Astrocyte of the hippocampus (primary cell): ENCODE measurements at regions not wholly inside any gene's neighbourhood (a gene's known extent, or its start where the extent isn't known, plus 50 kb on each side); places are given as distances from the start of the nearest gene placed in this dataset.

Source experiments
- DNase-seq: peaks from one replicate; pipeline ENCODE4 v3.0.0; 2011; ENCODE audit warnings: low read depth, low spot score

DNA sequence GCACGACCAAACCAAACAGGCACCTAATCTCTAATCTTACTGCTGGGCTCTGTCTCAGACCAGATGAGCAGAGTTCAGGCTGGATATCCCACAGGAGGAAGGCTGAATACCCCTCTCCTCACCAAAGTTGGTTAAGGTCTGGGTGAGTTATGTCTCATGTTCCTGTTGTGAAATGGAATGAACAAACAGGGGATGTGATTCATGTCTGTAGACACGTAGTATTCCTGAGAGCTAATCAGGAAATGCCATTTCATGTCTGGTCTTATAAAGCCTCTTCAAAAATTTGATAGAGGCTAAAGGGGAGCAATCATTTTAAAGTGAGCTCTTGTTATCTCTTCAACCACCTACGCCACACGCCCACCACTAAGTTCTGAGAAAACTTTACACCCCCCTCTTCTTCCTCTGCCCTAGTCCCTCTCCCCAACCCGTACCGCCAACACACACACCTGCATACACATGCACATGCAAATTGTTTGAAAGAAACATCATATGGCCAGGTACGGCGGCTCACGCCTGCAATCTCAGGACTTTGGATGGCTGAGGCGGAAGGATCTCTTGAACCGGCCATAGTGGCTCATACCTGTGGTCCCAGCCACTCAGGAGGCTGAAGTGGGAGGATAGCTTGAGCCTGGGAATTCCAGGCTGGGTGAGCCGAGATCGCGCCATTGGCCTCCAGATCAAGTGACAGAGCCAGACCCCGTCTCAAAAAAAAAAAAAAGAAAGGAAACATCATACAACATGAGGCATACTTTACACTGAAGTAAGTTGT lies 69.8 kb upstream of the RAI14 start:
- DNase-seq = peak; percentile 63

DNA sequence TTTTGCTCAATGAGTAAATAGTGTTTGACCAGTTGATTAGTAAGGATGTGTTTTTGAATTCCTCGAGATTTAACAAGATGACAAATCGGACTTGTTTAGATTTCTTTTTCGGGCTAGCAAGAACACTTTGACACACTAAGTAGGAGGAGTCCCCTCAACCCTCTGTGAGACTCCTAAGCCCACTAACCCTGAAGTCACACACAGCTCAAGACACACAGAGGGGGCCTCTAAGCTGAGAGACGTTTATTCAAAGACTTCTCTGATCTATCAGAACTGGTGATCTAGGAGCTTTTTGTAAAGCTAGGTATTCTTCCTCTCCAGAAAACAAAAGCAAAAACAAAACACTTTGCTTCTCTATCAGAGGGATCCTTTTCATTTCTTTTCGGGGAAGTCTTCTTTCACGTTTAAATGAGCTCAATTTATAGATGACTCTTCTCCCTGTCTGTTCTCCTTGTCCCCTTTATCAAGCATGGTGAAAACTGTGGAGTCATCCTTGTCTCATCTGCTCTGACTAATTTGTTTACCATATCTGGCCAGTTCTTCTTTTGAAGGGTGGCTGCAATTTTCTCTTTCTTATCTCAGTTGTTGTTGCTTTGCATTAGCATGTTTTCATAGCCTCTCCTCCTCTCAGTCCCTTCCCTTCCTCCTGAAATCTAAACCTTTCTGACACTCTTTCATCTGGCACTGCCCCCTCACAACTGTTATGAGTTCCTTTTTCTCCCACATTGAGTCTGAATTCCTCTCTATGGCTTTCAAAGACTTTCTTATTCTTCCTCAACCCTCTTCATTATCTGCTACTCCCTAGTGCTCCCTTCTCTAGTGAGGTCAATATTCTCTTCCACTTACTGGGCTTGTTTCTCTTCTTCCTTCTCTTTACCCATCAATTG lies 68.5 kb upstream of the RAI14 start:
- DNase-seq = peak; percentile 29

DNA sequence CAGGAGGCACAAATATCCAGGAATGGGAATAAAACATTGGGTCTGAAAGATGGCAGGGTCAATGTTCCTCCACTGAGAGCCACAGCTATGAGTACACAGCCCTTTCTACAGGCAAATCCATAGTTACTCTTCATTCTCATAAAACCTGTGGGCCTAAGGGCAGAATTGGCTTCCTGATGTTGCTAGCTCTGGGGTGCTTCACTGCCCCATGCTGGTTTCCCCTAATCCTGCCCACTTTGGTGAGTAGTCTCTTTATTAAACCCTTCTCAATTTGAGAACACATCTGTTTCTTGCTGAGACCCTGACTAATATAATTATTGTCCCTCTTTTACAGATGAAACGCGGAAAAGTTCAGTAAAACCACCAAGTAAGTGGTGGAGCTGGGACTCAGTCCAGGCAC lies 66.3 kb upstream of the RAI14 start:
- no peak for DNase-seq

DNA sequence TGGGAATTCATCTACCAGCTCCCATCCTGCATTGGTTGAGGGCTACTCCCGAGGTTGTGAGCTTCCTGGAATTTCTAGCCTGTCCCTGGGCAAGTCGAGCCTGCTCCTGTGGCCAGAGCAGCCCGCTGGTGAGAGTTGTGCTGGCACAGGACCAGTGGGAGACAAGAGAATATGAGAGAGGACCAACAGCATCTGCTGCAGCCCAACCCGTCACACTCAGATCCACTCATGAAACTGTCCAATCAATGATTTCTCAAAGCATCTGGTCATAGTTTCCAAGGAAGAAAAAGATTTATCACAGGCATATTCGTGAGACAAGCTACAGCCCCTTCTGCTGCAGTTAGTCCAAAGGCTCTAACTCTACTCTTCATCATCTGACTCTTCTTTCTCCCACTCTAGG lies 64.4 kb upstream of the RAI14 start:
- DNase-seq = no peak

DNA sequence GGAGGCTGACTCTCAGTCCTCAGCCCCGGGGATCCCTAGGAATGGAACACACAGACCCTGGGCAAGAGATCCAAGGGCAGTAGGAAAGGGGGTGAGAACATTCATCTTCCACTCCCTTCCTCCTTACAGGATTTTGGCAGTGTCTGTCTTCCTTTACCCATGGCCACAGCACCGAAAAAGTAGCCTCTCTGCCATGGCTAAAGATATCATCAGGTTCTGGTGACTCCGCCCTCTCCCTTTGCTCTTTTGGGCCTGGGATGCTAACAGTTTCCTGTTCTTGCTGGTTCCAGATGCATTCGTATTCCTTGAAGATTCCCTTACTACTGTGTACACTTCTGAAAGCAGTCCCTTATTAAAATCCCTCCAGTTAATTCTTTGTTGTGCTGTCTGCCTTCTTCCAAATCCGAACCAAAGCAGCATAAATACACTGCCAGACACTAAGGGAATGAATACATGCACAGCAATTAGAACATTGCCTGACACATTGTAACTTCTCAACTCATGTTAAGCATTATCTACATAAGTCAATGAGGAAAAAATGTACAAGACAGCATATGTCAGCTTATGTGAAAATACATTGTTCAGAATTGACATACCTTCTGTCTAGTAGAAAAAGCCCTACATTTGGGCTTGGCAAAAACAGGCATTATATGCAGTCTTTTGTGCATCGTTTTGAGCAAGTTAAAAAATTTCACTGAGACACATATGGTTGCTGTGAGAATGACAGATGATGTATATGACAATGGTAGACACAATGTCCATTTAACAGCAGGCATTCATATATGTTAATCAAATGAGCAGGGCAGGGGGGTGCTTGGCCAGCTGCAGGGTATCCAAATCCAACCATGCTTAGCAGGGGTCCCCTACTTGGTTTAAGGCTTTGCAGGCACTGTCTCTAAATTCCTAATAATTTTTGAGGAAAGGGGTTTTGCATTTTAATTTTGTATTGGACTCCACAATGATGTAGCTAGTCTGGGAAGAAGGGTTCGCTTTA lies 58.8 kb upstream of the RAI14 start:
- DNase-seq = peak; percentile 24

DNA sequence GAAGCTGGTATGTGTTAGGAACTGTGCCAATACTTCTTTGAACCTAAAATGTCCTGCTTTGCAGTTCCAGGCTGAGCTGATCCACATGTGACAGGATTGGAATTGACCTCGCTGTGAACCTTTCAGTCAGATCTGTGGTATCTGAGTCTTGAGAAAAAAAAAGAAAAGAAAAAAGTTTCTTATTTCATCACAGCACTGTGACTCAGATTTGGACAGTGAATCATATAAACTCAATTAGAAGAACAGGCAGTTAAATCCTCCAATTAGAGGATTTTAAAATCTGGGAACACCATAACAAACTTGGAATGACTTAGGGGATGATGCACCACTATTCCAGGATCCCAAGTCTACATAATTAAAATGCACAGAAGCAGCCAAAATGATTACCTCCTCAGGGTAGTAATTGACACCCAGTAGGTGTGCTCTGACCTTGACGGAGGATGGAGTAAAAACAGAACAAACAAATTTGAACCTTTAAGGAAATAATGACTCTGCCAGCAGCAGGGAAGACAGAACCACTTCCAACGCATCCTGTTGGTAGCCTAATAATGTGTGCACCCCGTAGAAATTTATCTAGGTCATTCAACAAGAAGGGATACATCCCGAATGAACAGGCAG lies 57.8 kb upstream of the RAI14 start:
- peak; percentile 92 for DNase-seq

- no peak for DNase-seq
Observed at GRCh38 chr5:34599471-34600117, 56.5 kb upstream of the RAI14 start.

DNA sequence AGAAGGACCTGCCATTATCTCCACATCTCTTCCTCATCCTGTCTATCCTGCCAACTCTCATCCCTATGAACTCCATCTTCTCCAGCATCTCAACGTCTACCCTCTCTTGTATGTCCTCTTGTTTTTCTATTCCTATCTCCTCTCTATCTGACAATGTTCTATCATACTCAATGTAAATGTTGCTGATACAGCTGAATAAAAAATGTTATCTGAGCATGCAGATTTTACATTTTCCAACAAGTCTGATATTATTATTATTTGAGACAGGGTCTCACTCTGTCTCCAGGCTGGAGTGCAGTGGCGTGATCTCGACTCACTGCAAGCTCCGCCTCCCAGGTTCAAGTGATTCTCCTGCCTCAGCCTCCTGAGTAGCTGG lies 56.0 kb upstream of the RAI14 start:
- DNase-seq = no peak

- DNase-seq = no peak
Observed at GRCh38 chr5:34603378-34603777, 52.8 kb upstream of the RAI14 start.

GRCh38 chr5:34604119-34604675 lies 51.9 kb upstream of the RAI14 start:
- no peak for DNase-seq

GRCh38 chr5:34606101-34606500 lies 50.0 kb upstream of the RAI14 start:
- DNase-seq = no peak
